Karpas-422 (cell line): ENCODE measurements at regions not wholly inside any gene's neighbourhood (a gene's known extent, or its start where the extent isn't known, plus 50 kb on each side); places are given as distances from the start of the nearest gene placed in this dataset.

Experiments
- DNase-seq: peaks from one replicate; pipeline ENCODE4 v3.0.0-alpha.2; 2015
- H2AFZ ChIP-seq: fragments of 200-600 bp; sonication (generic); 2 replicates; pipeline ENCODE4 v1.6.1; 2014; ENCODE audit warnings: antibody characterized with exemption, low read length, mixed read lengths
- H3K27ac ChIP-seq: fragments of 200-600 bp; sonication (generic); 2 replicates; pipeline ENCODE4 v1.5.1; 2014; ENCODE audit warnings: mild to moderate bottlenecking, low read length, moderate library complexity
- H3K27me3 ChIP-seq: fragments of 200-600 bp; sonication (generic); 2 replicates; pipeline ENCODE4 v1.6.1; 2014; ENCODE audit warnings: low read length, mixed read lengths
- H3K36me3 ChIP-seq: fragments of 200-600 bp; sonication (generic); 2 replicates; pipeline ENCODE4 v1.6.1; 2014; ENCODE audit warnings: low read length, mixed read lengths; ENCODE audit not compliant: insufficient read depth
- H3K4me1 ChIP-seq: fragments of 200-600 bp; sonication (generic); 2 replicates; pipeline ENCODE4 v1.6.1; 2014; ENCODE audit warnings: mild to moderate bottlenecking, low read length, mixed read lengths
- H3K4me2 ChIP-seq: fragments of 200-600 bp; sonication (generic); 2 replicates; pipeline ENCODE4 v1.6.1; 2014; ENCODE audit warnings: low read length, low read depth, mild to moderate bottlenecking; ENCODE audit not compliant: poor library complexity, severe bottlenecking
- H3K4me3 ChIP-seq: fragments of 200-600 bp; sonication (generic); 2 replicates; pipeline ENCODE4 v1.5.1; 2014; ENCODE audit warnings: mild to moderate bottlenecking, antibody characterized with exemption, low read length, mixed read lengths
- H3K79me2 ChIP-seq: fragments of 200-600 bp; sonication (generic); 2 replicates; pipeline ENCODE4 v1.6.1; 2014; ENCODE audit warnings: mild to moderate bottlenecking, low read length, mixed read lengths
- H3K9ac ChIP-seq: fragments of 200-600 bp; sonication (generic); 2 replicates; pipeline ENCODE4 v1.6.0; 2014; ENCODE audit warnings: low read length
- H3K9me2 ChIP-seq: fragments of 200-600 bp; sonication (generic), shearing (Covaris generic); replicated peaks from 2 replicates; pipeline ENCODE4 v1.6.0; 2014; ENCODE audit warnings: mild to moderate bottlenecking, low read length, moderate library complexity; ENCODE audit not compliant: insufficient read depth
- H3K9me3 ChIP-seq: fragments of 300-700, 200-600 bp; sonication (generic); 2 replicates; pipeline ENCODE4 v1.6.1; 2014; ENCODE audit warnings: low read length, mixed read lengths
- H4K20me1 ChIP-seq: fragments of 200-600 bp; sonication (generic); 2 replicates; pipeline ENCODE4 v1.6.1; 2014; ENCODE audit warnings: mild to moderate bottlenecking, antibody characterized with exemption, low read length, low read depth; ENCODE audit not compliant: insufficient read depth

GRCh38 chr17:6352016-6352415, 82.9 kb downstream of the AIPL1 start:
- H3K36me3 ChIP-seq, result no peaks in the 10 kb centered on the region
- no peak overlapping the region for H3K4me2 ChIP-seq
- H3K27me3 ChIP-seq, result no peaks in the 10 kb centered on the region
- H3K79me2 ChIP-seq, result no peaks in the 10 kb centered on the region
- H3K9ac ChIP-seq, result no peak overlapping the region
- no peaks in the 10 kb centered on the region for H3K9me3 ChIP-seq
- H3K9me2 ChIP-seq, result no peaks in the 10 kb centered on the region
- no peak for DNase-seq
- H2AFZ ChIP-seq, result no peak overlapping the region
- no peaks in the 10 kb centered on the region for H3K4me1 ChIP-seq
- H3K4me3 ChIP-seq, result no peak overlapping the region
- no peak overlapping the region for H3K27ac ChIP-seq
- H4K20me1 ChIP-seq, result no peaks in the 10 kb centered on the region

- no peaks in the 10 kb centered on the region for H3K9me3 ChIP-seq
- no peaks in the 10 kb centered on the region for H4K20me1 ChIP-seq
- H3K9ac ChIP-seq, result no peak overlapping the region
- no peak overlapping the region for H3K4me2 ChIP-seq
- H3K4me1 ChIP-seq, result no peaks in the 10 kb centered on the region
- H3K9me2 ChIP-seq, result no peaks in the 10 kb centered on the region
- no peaks in the 10 kb centered on the region for H3K36me3 ChIP-seq
- no peak overlapping the region for H2AFZ ChIP-seq
- H3K27ac ChIP-seq, result no peak overlapping the region
- H3K79me2 ChIP-seq, result no peaks in the 10 kb centered on the region
- DNase-seq, result no peak
- H3K4me3 ChIP-seq, result no peak overlapping the region
- no peaks in the 10 kb centered on the region for H3K27me3 ChIP-seq
These were observed 84.1 kb downstream of the AIPL1 start for GRCh38 chr17:6350806-6351205.

GRCh38 chr17:6348891-6349290, 86.0 kb downstream of the AIPL1 start:
- H3K4me1 ChIP-seq, result no peaks in the 10 kb centered on the region
- no peaks in the 10 kb centered on the region for H3K9me2 ChIP-seq
- H3K36me3 ChIP-seq, result no peaks in the 10 kb centered on the region
- no peaks in the 10 kb centered on the region for H3K27me3 ChIP-seq
- no peak overlapping the region for H2AFZ ChIP-seq
- no peaks in the 10 kb centered on the region for H3K79me2 ChIP-seq
- H3K4me3 ChIP-seq, result no peak overlapping the region
- no peak overlapping the region for H3K27ac ChIP-seq
- H3K9ac ChIP-seq, result no peak overlapping the region
- no peak overlapping the region for H3K4me2 ChIP-seq
- no peaks in the 10 kb centered on the region for H4K20me1 ChIP-seq
- DNase-seq, result no peak
- H3K9me3 ChIP-seq, result no peaks in the 10 kb centered on the region

- H3K79me2 ChIP-seq, result no peaks in the 10 kb centered on the region
- no peak overlapping the region for H3K27ac ChIP-seq
- H3K4me2 ChIP-seq, result no peak overlapping the region
- H3K4me1 ChIP-seq, result no peaks in the 10 kb centered on the region
- H3K4me3 ChIP-seq, result no peak overlapping the region
- no peak overlapping the region for H2AFZ ChIP-seq
- no peak overlapping the region for H3K9ac ChIP-seq
- H3K36me3 ChIP-seq, result no peaks in the 10 kb centered on the region
- no peaks in the 10 kb centered on the region for H4K20me1 ChIP-seq
- no peaks in the 10 kb centered on the region for H3K27me3 ChIP-seq
- no peak for DNase-seq
- H3K9me3 ChIP-seq, result no peaks in the 10 kb centered on the region
- no peaks in the 10 kb centered on the region for H3K9me2 ChIP-seq
These were observed 87.1 kb downstream of the AIPL1 start for GRCh38 chr17:6347776-6348175.

- Histone ChIP-seq H3K36me3 (no peaks in the 10 kb centered on the region), H4K20me1 (no peaks in the 10 kb centered on the region), H3K4me3 (no peak overlapping the region), H3K9me3 (no peaks in the 10 kb centered on the region), H3K9ac (no peak overlapping the region), H3K79me2 (no peaks in the 10 kb centered on the region), H3K4me1 (no peaks in the 10 kb centered on the region), H3K27me3 (no peaks in the 10 kb centered on the region), H3K4me2 (no peak overlapping the region), H2AFZ (no peak overlapping the region), H3K9me2 (no peaks in the 10 kb centered on the region), H3K27ac (no peak overlapping the region)
- no peak for DNase-seq
These were observed 87.9 kb downstream of the AIPL1 start for GRCh38 chr17:6346986-6347385.

- Histone ChIP-seq H2AFZ (no peak overlapping the region), H3K4me3 (no peak overlapping the region), H3K27me3 (no peaks in the 10 kb centered on the region), H3K36me3 (no peaks in the 10 kb centered on the region), H3K4me1 (no peaks in the 10 kb centered on the region), H3K9ac (no peak overlapping the region), H3K27ac (no peak overlapping the region), H3K79me2 (no peaks in the 10 kb centered on the region), H3K4me2 (no peak overlapping the region), H4K20me1 (no peaks in the 10 kb centered on the region), H3K9me3 (no peaks in the 10 kb centered on the region), H3K9me2 (no peaks in the 10 kb centered on the region)
- DNase-seq, result no peak
These were observed 88.7 kb downstream of the AIPL1 start for GRCh38 chr17:6346156-6346786.

GRCh38 chr17:6343736-6344135, 91.2 kb downstream of the AIPL1 start:
- Histone ChIP-seq H3K4me1 (no peaks in the 10 kb centered on the region), H3K27ac (no peak overlapping the region), H3K27me3 (no peaks in the 10 kb centered on the region), H3K9me3 (no peaks in the 10 kb centered on the region), H3K4me3 (no peak overlapping the region), H3K79me2 (no peaks in the 10 kb centered on the region), H3K36me3 (no peaks in the 10 kb centered on the region), H3K9me2 (no peaks in the 10 kb centered on the region), H4K20me1 (no peaks in the 10 kb centered on the region), H3K9ac (no peak overlapping the region), H3K4me2 (no peak overlapping the region), H2AFZ (no peak overlapping the region)
- no peak for DNase-seq

- H3K27ac ChIP-seq, result no peak overlapping the region
- no peak overlapping the region for H3K4me3 ChIP-seq
- no peaks in the 10 kb centered on the region for H3K9me3 ChIP-seq
- no peak for DNase-seq
- no peaks in the 10 kb centered on the region for H3K9me2 ChIP-seq
- H3K27me3 ChIP-seq, result no peaks in the 10 kb centered on the region
- no peak overlapping the region for H2AFZ ChIP-seq
- H3K36me3 ChIP-seq, result no peaks in the 10 kb centered on the region
- no peaks in the 10 kb centered on the region for H3K79me2 ChIP-seq
- H3K4me1 ChIP-seq, result no peaks in the 10 kb centered on the region
- no peak overlapping the region for H3K9ac ChIP-seq
- no peaks in the 10 kb centered on the region for H4K20me1 ChIP-seq
- H3K4me2 ChIP-seq, result no peak overlapping the region
These were observed 91.7 kb downstream of the AIPL1 start for GRCh38 chr17:6343191-6343590.

- H3K27ac ChIP-seq, result no peak overlapping the region
- H3K36me3 ChIP-seq, result no peaks in the 10 kb centered on the region
- no peaks in the 10 kb centered on the region for H3K9me2 ChIP-seq
- H3K27me3 ChIP-seq, result no peaks in the 10 kb centered on the region
- no peaks in the 10 kb centered on the region for H3K9me3 ChIP-seq
- H4K20me1 ChIP-seq, result no peaks in the 10 kb centered on the region
- H3K4me3 ChIP-seq, result no peak overlapping the region
- DNase-seq, result no peak
- no peak overlapping the region for H3K4me2 ChIP-seq
- no peaks in the 10 kb centered on the region for H3K4me1 ChIP-seq
- H2AFZ ChIP-seq, result no peak overlapping the region
- no peaks in the 10 kb centered on the region for H3K79me2 ChIP-seq
- no peak overlapping the region for H3K9ac ChIP-seq
These were observed 94.2 kb downstream of the AIPL1 start for GRCh38 chr17:6340708-6341107.
